WTC11 (cell line): ENCODE measurements at regions not wholly inside any gene's neighbourhood (a gene's known extent, or its start where the extent isn't known, plus 50 kb on each side); places are given as distances from the start of the nearest gene placed in this dataset.

ENCODE experiments used
- ATF2 ChIP-seq: sonication (generic); formaldehyde crosslinking; IDR thresholded peaks from 2 replicates; pipeline ENCODE4 v1.8.1; 2022; ENCODE audit warnings: low read depth, missing genetic modification reagents, borderline replicate concordance
- CTCF ChIP-seq: fragments of 200-600 bp; IDR thresholded peaks from 2 replicates; pipeline ENCODE4 v1.8.0; 2022; ENCODE audit warnings: antibody characterized with exemption
- E2F4 ChIP-seq: sonication (generic); formaldehyde crosslinking; IDR thresholded peaks from 2 replicates; pipeline ENCODE4 v1.8.1; 2022; ENCODE audit warnings: low read depth, mild to moderate bottlenecking, moderate library complexity, missing genetic modification reagents, borderline replicate concordance
- NFYB ChIP-seq: sonication (generic); formaldehyde crosslinking; conservative IDR thresholded peaks from 2 replicates; pipeline ENCODE4 v1.8.0; 2022; ENCODE audit warnings: low read depth, missing genetic modification reagents
- NR3C1 ChIP-seq: sonication (generic); formaldehyde crosslinking; conservative IDR thresholded peaks from 2 replicates; pipeline ENCODE4 v1.8.1; 2023; ENCODE audit warnings: low read depth, mild to moderate bottlenecking, missing genetic modification reagents
- PRDM15 ChIP-seq: sonication (generic); formaldehyde crosslinking; IDR thresholded peaks from 2 replicates; pipeline ENCODE4 v1.8.0; 2022; ENCODE audit warnings: missing genetic modification reagents
- RELA ChIP-seq: sonication (generic); formaldehyde crosslinking; IDR thresholded peaks from 2 replicates; pipeline ENCODE4 v1.8.1; 2022; ENCODE audit warnings: missing genetic modification reagents, mild to moderate bottlenecking, borderline replicate concordance
- SP1 ChIP-seq: sonication (generic); formaldehyde crosslinking; conservative IDR thresholded peaks from 2 replicates; pipeline ENCODE4 v1.8.1; 2022; ENCODE audit warnings: missing genetic modification reagents
- TEAD4 ChIP-seq: sonication (generic); formaldehyde crosslinking; IDR thresholded peaks from 2 replicates; pipeline ENCODE4 v1.8.0; 2022; ENCODE audit warnings: mild to moderate bottlenecking, missing genetic modification reagents
- ZNF138 ChIP-seq: sonication (generic); formaldehyde crosslinking; conservative IDR thresholded peaks from 2 replicates; pipeline ENCODE4 v1.8.1; 2022; ENCODE audit warnings: mild to moderate bottlenecking, moderate library complexity, missing genetic modification reagents
- ZNF263 ChIP-seq: sonication (generic); formaldehyde crosslinking; IDR thresholded peaks from 2 replicates; pipeline ENCODE4 v1.8.1; 2022; ENCODE audit warnings: low read depth, mild to moderate bottlenecking, moderate library complexity, missing genetic modification reagents

GRCh38 chr15:70433586-70434324 is 329.6 kb downstream of the UACA start:
- TF ChIP-seq CTCF (no peak), PRDM15 (CRISPR knock-in tag) (no peak), ATF2 (CRISPR knock-in tag) (no peak), E2F4 (CRISPR knock-in tag) (no peak), TEAD4 (CRISPR knock-in tag) (no peak), SP1 (CRISPR knock-in tag) (no peak), NR3C1 (CRISPR knock-in tag) (no peak), NFYB (CRISPR knock-in tag) (no peak), ZNF263 (CRISPR knock-in tag) (no peak), RELA (CRISPR knock-in tag) (no peak), ZNF138 (no peak)
